Skeletal muscle tissue (tissue), 3 donors: ENCODE measurements at regions not wholly inside any gene's neighbourhood (a gene's known extent, or its start where the extent isn't known, plus 50 kb on each side); places are given as distances from the start of the nearest gene placed in this dataset.
"Not testable (repeated sequence)": the region's sequence is repeated elsewhere in the genome, so short reads cannot be mapped to it uniquely, and the experiment has no call there.

Experiments used
- H3K27ac ChIP-seq: one replicate; pipeline ENCODE4 v1.7.0; 2013; ENCODE audit warnings: mild to moderate bottlenecking, low read depth, low read length, inconsistent platforms
- H3K27me3 ChIP-seq, 3 donors: one replicate each; pipeline ENCODE4 v1.7.0; 2013; ENCODE audit warnings: low read length in 3 of 3; ENCODE audit not compliant: control insufficient read depth in 3 of 3, insufficient read depth in 3 of 3
- H3K36me3 ChIP-seq, 3 donors: one replicate each; pipeline ENCODE4 v1.7.0; 2013; ENCODE audit warnings: low read length in 3 of 3; ENCODE audit not compliant: control insufficient read depth in 3 of 3, insufficient read depth in 3 of 3
- H3K4me1 ChIP-seq, 3 donors: one replicate each; pipeline ENCODE4 v1.7.0; 2013; ENCODE audit warnings: low read length in 3 of 3, mild to moderate bottlenecking in 3 of 3; ENCODE audit not compliant: control insufficient read depth in 3 of 3, insufficient read depth in 3 of 3
- H3K4me3 ChIP-seq, 3 donors: one replicate each; pipeline ENCODE4 v1.7.0; 2013; ENCODE audit warnings: low read length in 3 of 3
- H3K9ac ChIP-seq, 3 donors: one replicate each; pipeline ENCODE4 v1.7.0; 2013; ENCODE audit warnings: low read length in 3 of 3, mild to moderate bottlenecking in 3 of 3, moderate library complexity in 2 of 3, low read depth in 1 of 3
- H3K9me3 ChIP-seq, 3 donors: one replicate each; pipeline ENCODE4 v1.7.0; 2013; ENCODE audit warnings: low read length in 3 of 3; ENCODE audit not compliant: control insufficient read depth in 3 of 3
- donor health status: Osteomylitis.

DNA sequence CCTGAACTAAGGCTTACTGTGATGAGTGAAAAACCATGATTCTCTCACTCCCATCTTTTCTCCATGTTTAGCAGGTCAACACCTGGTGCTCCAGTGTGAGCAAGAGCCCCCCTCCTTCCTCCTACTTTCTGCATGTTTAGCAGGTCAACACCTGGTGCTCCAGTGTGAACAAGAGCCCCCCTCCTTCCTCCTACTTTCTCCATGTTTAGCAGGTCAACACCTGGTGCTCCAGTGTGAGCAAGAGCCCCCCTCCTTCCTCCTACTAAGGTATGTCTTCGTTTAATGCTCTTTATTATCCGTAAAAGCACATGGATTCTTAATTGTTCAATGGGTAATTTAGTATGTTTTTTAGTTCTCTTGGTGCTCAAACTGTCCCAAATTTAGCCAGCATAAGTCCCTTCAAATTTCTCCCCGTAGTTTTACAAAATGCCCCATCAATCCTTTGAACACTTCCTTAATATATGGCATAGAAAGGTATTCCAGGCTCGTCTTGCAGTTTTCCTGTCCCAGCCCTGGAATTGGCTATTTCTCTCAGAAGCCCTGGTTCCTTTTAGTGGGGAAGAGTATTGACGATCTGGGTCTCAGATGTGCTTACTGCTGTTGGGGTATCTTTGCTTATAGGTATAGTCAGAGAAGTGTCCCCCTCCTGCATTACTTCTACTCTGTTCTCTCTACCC lies 760.8 kb upstream of the TPTE start:
- Histone ChIP-seq H3K9me3 (peaks cover 0 to 12% (median 0%) of the 10 kb centered on the region in 3 donors), H3K27ac (no peak overlapping the region), H3K4me1 (no peaks in the 10 kb centered on the region), H3K27me3 (no peaks in the 10 kb centered on the region), H3K4me3 (no peak overlapping the region), H3K36me3 (no peaks in the 10 kb centered on the region), H3K9ac (no peak overlapping the region)

DNA sequence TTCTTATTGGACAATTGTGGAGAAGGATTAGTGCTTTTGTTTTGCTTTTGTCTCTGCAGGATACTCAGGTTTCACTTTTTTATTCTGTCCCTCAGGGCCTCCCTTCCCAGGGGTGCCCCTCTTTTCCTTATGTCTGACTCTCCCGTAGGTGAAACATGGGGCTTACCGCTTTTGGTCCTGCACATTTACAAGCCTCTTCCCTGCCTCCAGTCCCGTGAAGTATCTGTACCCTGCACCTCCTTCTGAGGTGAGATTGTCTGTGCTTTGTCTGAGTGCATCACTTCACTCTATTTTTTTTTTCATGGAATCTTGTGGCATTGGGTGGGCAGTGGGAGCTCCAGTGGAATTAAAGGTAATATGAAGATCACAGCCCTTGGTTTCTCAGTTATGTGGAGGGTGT lies 758.1 kb upstream of the TPTE start:
- Histone ChIP-seq H3K9ac (no peak overlapping the region), H3K9me3 (peaks cover 6 to 15% (median 10%) of the 10 kb centered on the region in 3 donors), H3K4me1 (no peaks in the 10 kb centered on the region), H3K36me3 (no peaks in the 10 kb centered on the region), H3K4me3 (no peak overlapping the region), H3K27ac (no peak overlapping the region), H3K27me3 (no peaks in the 10 kb centered on the region)

GRCh38 chr21:9763807-9764206 lies 757.6 kb upstream of the TPTE start:
- peaks cover 6 to 15% (median 10%) of the 10 kb centered on the region in 3 donors for H3K9me3 ChIP-seq

DNA sequence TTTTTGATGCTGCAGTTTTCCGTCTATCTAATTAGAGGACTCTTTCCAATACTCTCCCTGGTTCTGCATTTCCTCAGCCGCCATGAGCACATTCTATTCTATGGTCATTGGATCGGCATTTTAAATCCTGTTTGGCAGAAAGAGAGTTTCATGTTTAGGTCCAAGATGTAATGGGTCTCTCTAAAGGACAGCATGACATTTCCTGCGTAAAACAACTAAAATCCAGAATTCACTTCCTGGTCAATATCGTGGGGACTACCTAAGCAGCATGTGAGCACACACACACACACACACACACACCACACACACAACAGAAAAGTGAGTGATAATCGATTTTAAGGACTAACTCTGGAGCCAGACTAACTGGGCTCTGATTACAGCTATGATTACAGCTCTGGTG lies 757.1 kb upstream of the TPTE start:
- not testable (repeated sequence) for H3K27ac ChIP-seq, H3K4me1 ChIP-seq, H3K27me3 ChIP-seq, H3K36me3 ChIP-seq, H3K4me3 ChIP-seq, H3K9ac ChIP-seq
- H3K9me3 ChIP-seq, result peaks cover 6 to 11% (median 10%) of the 10 kb centered on the region in 3 donors

More at GRCh38 chr21:9763807-9764206, 757.6 kb upstream of the TPTE start:
- Histone ChIP-seq H3K4me3 (no peak overlapping the region), H3K27ac (no peak overlapping the region), H3K4me1 (no peaks in the 10 kb centered on the region), H3K27me3 (no peaks in the 10 kb centered on the region), H3K9ac (no peak overlapping the region), H3K36me3 (no peaks in the 10 kb centered on the region)

DNA sequence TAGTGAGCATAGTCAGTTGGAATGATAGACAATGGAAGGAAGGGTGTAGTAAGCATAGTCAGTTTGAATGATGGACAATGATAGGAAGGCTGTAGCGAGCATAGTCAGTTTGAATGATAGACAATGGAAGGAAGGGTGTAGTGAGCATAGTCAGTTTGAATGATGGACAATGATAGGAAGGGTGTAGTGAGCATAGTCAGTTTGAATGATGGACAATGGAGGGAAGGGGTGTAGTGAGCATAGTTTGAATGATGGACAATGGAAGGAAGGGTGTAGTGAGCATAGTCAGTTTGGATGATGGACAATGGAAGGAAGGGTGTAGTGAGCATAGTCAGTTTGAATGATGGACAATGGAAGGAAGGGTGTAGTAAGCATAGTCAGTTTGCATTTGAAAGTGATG lies 755.8 kb upstream of the TPTE start:
- H3K9me3 ChIP-seq, result peaks cover 6 to 11% (median 10%) of the 10 kb centered on the region in 3 donors
- H3K27ac ChIP-seq, H3K27me3 ChIP-seq, H3K36me3 ChIP-seq, H3K9ac ChIP-seq, H3K4me1 ChIP-seq, H3K4me3 ChIP-seq: not testable (repeated sequence)

DNA sequence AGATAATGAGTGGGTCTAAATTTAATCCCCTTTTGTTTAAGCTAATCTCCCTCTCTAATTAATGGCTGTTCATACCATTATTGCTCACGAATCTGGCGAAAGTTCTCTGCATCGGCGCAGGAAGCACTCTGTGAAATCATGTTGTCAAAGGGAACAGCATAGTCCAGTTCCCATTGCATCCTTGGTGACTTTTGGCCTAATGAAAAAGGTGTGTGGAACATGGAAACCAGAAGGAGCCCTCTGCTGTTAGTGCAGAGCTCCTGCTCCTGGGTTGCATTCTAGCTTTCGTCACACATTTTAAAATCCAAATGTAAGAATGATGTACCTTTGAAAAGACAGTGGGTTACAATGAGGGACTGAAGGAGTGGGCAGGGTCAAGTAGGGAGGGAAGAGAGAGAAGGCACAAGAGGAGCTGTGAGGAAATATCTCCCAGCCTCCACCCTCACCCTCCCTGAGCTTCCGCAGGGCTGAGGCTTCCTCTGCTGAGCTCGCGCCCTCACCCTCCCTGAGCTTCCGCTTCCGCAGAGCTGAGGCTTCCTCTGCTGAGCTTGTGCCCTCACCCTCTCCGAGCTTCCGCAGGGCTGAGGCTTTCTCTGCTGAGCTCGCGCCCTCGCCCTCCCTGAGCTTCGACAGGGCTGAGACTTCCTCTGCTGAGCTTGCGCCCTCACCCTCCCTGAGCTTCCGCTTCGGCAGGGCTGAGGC lies 754.3 kb upstream of the TPTE start:
- not testable (repeated sequence) for H3K36me3 ChIP-seq, H3K27ac ChIP-seq, H3K27me3 ChIP-seq, H3K9me3 ChIP-seq, H3K4me3 ChIP-seq, H3K9ac ChIP-seq, H3K4me1 ChIP-seq

DNA sequence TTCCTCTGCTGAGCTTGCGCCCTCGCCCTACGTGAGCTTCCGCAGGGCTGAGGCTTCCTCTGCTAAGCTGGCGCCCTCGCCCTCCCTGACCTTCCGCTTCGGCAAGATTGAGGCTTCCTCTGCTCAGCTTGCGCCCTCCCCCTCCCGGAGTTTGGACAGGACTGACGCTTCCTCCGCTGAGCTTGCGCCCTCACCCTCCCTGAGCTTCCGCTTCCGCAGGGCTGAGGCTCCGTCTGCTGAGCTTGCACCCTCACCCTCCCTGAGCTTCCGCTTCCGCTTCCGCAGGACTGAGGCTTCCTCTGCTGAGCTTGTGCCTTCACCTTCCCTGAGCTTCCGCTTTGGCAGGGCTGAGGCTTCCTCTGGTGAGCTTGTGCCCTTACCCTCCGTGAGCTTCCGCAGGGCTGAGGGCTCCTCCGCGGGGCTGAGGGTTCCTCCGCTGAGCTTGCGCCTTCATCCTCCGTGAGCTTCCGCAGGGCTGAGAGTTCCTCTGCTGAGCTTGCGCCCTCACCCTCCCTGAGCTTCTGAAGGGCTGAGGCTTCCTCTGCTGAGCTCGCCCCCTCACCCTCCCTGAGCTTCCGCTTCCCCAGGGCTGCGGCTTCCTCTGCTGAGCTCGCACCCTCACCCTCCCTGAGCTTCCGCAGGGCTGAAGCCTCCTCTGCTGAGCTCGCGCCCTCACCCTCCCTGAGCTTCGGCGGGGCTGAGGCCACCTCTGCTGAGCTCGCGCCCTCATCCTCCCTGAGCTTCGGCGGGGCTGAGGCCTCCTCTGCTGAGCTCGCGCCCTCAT lies 753.6 kb upstream of the TPTE start:
- Histone ChIP-seq H3K36me3 (no peaks in the 10 kb centered on the region), H3K4me3 (peak overlapping the region in 1 of 3 donors; percentile 16), H3K4me1 (no peaks in the 10 kb centered on the region), H3K9me3 (peaks cover 9 to 10% (median 10%) of the 10 kb centered on the region in 3 donors), H3K9ac (no peak overlapping the region), H3K27me3 (no peaks in the 10 kb centered on the region), H3K27ac (no peak overlapping the region)

DNA sequence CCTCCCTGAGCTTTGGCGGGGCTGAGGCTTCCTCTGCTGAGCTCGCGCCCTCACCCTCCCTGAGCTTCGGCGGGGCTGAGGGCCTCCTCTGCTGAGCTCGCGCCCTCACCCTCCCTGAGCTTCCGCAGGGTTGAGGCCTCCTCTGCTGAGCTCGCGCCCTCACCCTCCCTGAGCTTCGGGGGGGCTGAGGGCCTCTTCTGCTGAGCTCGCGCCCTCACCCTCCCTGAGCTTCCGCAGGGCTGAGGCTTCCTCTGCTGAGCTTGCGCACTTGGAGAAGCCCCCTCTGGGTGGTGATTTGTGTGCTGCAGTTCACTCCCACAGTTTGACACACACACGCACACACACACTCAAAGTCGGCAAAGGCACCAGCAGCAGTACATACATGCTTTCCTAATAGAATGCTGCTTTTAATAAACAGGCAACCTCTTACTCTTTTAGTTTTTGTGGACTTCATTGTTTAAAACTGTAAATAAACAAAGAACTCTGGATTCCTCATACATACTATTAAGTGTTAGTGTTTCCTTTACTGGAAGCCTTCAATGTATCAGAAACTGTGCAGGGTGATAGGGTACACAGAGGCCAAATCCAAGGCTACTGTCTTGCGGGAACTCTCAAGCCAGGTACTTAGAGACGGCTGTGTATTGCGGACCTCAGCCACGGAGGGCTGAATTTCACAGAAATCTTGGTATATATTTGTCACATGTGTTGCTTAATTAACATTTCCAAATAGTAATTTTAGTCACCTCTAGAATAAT lies 752.8 kb upstream of the TPTE start:
- H3K9me3 ChIP-seq, result peaks cover 9 to 10% (median 10%) of the 10 kb centered on the region in 3 donors
- not testable (repeated sequence) for H3K4me1 ChIP-seq, H3K4me3 ChIP-seq, H3K36me3 ChIP-seq, H3K27ac ChIP-seq, H3K9ac ChIP-seq, H3K27me3 ChIP-seq

DNA sequence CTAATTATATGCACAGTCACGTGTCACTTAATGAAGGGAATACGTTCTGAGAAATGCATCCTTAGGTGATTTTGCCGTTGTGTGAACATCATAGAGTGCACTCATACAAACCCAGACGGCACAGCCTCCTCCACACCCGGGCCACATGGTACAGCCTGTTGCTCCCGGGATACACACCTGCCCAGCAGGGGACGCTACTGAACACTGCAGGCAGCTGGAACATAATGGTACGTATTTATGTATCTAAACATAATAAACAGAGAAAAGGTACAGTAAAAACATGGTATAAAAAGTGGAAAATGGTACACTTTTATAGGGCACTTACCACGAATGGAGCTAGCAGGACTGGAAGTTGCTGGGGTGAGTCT lies 752.3 kb upstream of the TPTE start:
- H3K4me3 ChIP-seq, result not testable (repeated sequence)

More for the DNA sequence above, 752.3 kb upstream of the TPTE start:
- not testable (repeated sequence) for H3K27me3 ChIP-seq, H3K27ac ChIP-seq, H3K9ac ChIP-seq, H3K4me1 ChIP-seq, H3K36me3 ChIP-seq
- peaks cover 4 to 10% (median 10%) of the 10 kb centered on the region in 3 donors for H3K9me3 ChIP-seq
